GM12878 (cell line): ENCODE measurements at regions not wholly inside any gene's neighbourhood (a gene's known extent, or its start where the extent isn't known, plus 50 kb on each side); places are given as distances from the start of the nearest gene placed in this dataset.

Experiments used
- ATAC-seq: fragments of 200-7000 bp; cut with Tn5 transposase; 3 replicates; pipeline ENCODE4 v1.9.1; 2020; ENCODE audit warnings: mild to moderate bottlenecking, moderate library complexity
- BruUV-seq: library from RNA; stranded (reverse); fragments of 400-500 nt; replicated peaks from 2 replicates; lab custom pipeline; 2021; lab: Mats Ljungman, UMichigan
- CTCF ChIA-PET: fragments of 300-600 bp; sonication (Branson Sonifier 250); formaldehyde crosslinking; extraction: SDS; loops from one replicate; lab custom pipeline; 2021; ENCODE audit warnings: inconsistent platforms; lab: Yijun Ruan, JAX
- POLR2A ChIA-PET: fragments of 350-600 bp; formaldehyde crosslinking; extraction: SDS; loops from one replicate; lab custom pipeline; 2021; ENCODE audit warnings: inconsistent platforms; lab: Charles Lee
- RAD21 ChIA-PET: fragments of 300-600 bp; sonication (Branson Sonifier 250); formaldehyde crosslinking; loops from one replicate; lab custom pipeline; 2023; ENCODE audit warnings: antibody characterized with exemption; ENCODE audit not compliant: unreplicated experiment; lab: Charles Lee
- SMC1A ChIA-PET: fragments of 300-600 bp; sonication (Branson Sonifier 250); formaldehyde crosslinking; loops from one replicate; lab custom pipeline; 2023; ENCODE audit not compliant: unreplicated experiment, uncharacterized antibody; lab: Charles Lee
- DNase-seq: peaks from one replicate; pipeline ENCODE4 v3.0.0-alpha.2; 2011; ENCODE audit warnings: low read depth, low spot score
- FAIRE-seq: peaks from 3 replicates; lab custom pipeline; 2011; peaks lifted over from hg19 to GRCh38; lab: Jason Lieb, UNC
- H2AFZ ChIP-seq: 2 replicates; pipeline ENCODE4 v1.6.0; 2011; ENCODE audit warnings: low read depth, low read length, control low read depth; ENCODE audit not compliant: control insufficient read depth
- H3K27ac ChIP-seq: 2 replicates; pipeline ENCODE4 v1.5.1; 2011; ENCODE audit warnings: control low read depth; ENCODE audit not compliant: control insufficient read depth, insufficient read depth
- H3K27me3 ChIP-seq, 2 experiments: replicated peaks in 1 of 2; 2 replicates each; pipeline versions ENCODE4 v1.6.0 to v1.6.1; 2011; ENCODE audit warnings: low read length in 1 of 2; ENCODE audit not compliant: control insufficient read depth in 2 of 2, insufficient read depth in 2 of 2
- H3K36me3 ChIP-seq, 2 experiments: 2 replicates each; pipeline ENCODE4 v1.5.1; 2011; ENCODE audit warnings: low read length in 1 of 2; ENCODE audit not compliant: control insufficient read depth in 2 of 2, insufficient read depth in 2 of 2
- H3K4me1 ChIP-seq: 2 replicates; pipeline ENCODE4 v1.6.1; 2011; ENCODE audit warnings: mild to moderate bottlenecking, low read length, moderate library complexity, mixed read lengths; ENCODE audit not compliant: control insufficient read depth, insufficient read depth
- H3K4me2 ChIP-seq: 2 replicates; pipeline ENCODE4 v1.6.0; 2011; ENCODE audit warnings: control low read depth; ENCODE audit not compliant: control insufficient read depth, insufficient read depth
- H3K4me3 ChIP-seq: fragments of 200-600 bp; sonication (generic); 2 replicates; pipeline ENCODE4 v1.5.1; 2016
- H3K79me2 ChIP-seq: 2 replicates; pipeline ENCODE4 v1.6.0; 2011; ENCODE audit warnings: low read length; ENCODE audit not compliant: control insufficient read depth, insufficient read depth
- H3K9ac ChIP-seq: 2 replicates; pipeline ENCODE4 v1.8.0; 2011; ENCODE audit warnings: low read length, control low read depth, mixed read lengths; ENCODE audit not compliant: control insufficient read depth, insufficient read depth
- H3K9me3 ChIP-seq: replicated peaks from 3 replicates; pipeline ENCODE4 v1.5.1; 2011; ENCODE audit warnings: mild to moderate bottlenecking, low read length; ENCODE audit not compliant: control insufficient read depth, insufficient read depth
- H4K20me1 ChIP-seq: 2 replicates; pipeline ENCODE4 v1.6.0; 2011; ENCODE audit not compliant: control insufficient read depth, insufficient read depth
- BACH1 ChIP-seq: fragments of 450-650 bp; IDR thresholded peaks from 2 replicates; pipeline ENCODE4 v1.6.1; 2017; ENCODE audit warnings: mild to moderate bottlenecking, borderline replicate concordance
- CHD4 ChIP-seq: fragments of 200-600 bp; sonication (generic); IDR thresholded peaks from 2 replicates; pipeline ENCODE4 v1.6.1; 2016; ENCODE audit warnings: mild to moderate bottlenecking
- EP300 ChIP-seq, 2 experiments: fragments of 150-350 bp in 1 of 2; IDR thresholded peaks; 2 replicates each; pipeline ENCODE4 v1.6.1; 2011 to 2012; ENCODE audit warnings: low read depth in 2 of 2, low read length in 2 of 2, borderline replicate concordance in 1 of 2, improper control_type of control experiment in 1 of 2, inconsistent platforms in 1 of 2; ENCODE audit not compliant: control insufficient read depth in 1 of 2
- HCFC1 ChIP-seq: fragments of 150-350 bp; IDR thresholded peaks from 2 replicates; pipeline ENCODE4 v1.6.1; 2014; ENCODE audit warnings: low read length
- JUND ChIP-seq: IDR thresholded peaks from 2 replicates; pipeline ENCODE4 v1.6.1; 2012; ENCODE audit warnings: low read depth, mild to moderate bottlenecking, low read length, improper control_type of control experiment, moderate library complexity
- LARP7 ChIP-seq: fragments of 450-650 bp; IDR thresholded peaks from 2 replicates; pipeline ENCODE4 v1.6.1; 2017; ENCODE audit warnings: mild to moderate bottlenecking
- NFIC ChIP-seq: IDR thresholded peaks from 2 replicates; pipeline ENCODE4 v1.6.1; 2012; ENCODE audit warnings: low read depth, mild to moderate bottlenecking, inconsistent platforms, low read length, moderate library complexity
- RUNX3 ChIP-seq: IDR thresholded peaks from 2 replicates; pipeline ENCODE4 v1.6.1; 2012; ENCODE audit warnings: low read length, inconsistent platforms
- SPI1 ChIP-seq: IDR thresholded peaks from 2 replicates; pipeline ENCODE4 v1.6.1; 2011; ENCODE audit warnings: low read depth, mild to moderate bottlenecking, low read length, moderate library complexity, borderline replicate concordance; ENCODE audit not compliant: insufficient read depth
- WGBS: methylation state at CpG from one replicate; pipeline ENCODE4 v1.1.6; 2016; ENCODE audit warnings: low lambda C conversion rate; ENCODE audit not compliant: insufficient replicate concordance, insufficient coverage; ENCODE audit errors: missing lambda C conversion rate; 5-methylcytosine and 5-hydroxymethylcytosine counted together
- in situ Hi-C: fragments of 300-500 bp; cut with MboI; formaldehyde crosslinking; loops from 9 replicates; pipeline ENCODE4 v1.14.3; 2018; ENCODE audit warnings: mixed read lengths
- intact Hi-C: fragments of 100-400 bp; cut with micrococcal nuclease; formaldehyde crosslinking; loops from one replicate; pipeline ENCODE4 v1.14.2; 2022; ENCODE audit not compliant: unreplicated experiment

GRCh38 chr3:159923336-159923735 is 65.3 kb upstream of the IL12A start:
- no TSS peak for BruUV-seq
- H3K36me3 ChIP-seq, result no peaks in the 10 kb centered on the region
- RAD21 ChIA-PET, result interaction anchor here (1.1 to 3.2 kb wide), 5 partner anchors 22 to 86 kb away, joined by 3 to 18 read pairs (median 4); partner anchors contain the start of gene IL12A
- no peak overlapping the region for H3K4me3 ChIP-seq
- TF ChIP-seq LARP7, result no peak
- 0 out of 2 replicates have a peak, but pooled peaks have one; percentile 25 for TF ChIP-seq JUND
- TF ChIP-seq EP300 (IDR thresholded peaks at IDR 0.05; ENCODE audit: borderline replicate concordance in 1 of 2, control insufficient read depth in 1 of 2, low read depth in 2 of 2, low read length in 2 of 2), result 0 out of 4 replicates have a peak, but pooled peaks of 1 of the 2 experiments have one; percentile 19
- TF ChIP-seq NFIC, result peak; percentile 9; the same call in 1 of the 2 replicates
- SMC1A ChIA-PET, result interaction anchor here (0.6 to 6.4 kb wide), 18 partner anchors 9 to 103 kb away, joined by 3 to 55 read pairs (median 5); partner anchors contain the start of gene IL12A
- no peaks in the 10 kb centered on the region for H4K20me1 ChIP-seq
- FAIRE-seq (no peak), ATAC-seq (no peak), DNase-seq (no peak)
- POLR2A ChIA-PET, result interaction anchor here (0.9 to 3.2 kb wide), 4 partner anchors 19 to 88 kb away, joined by 3 to 17 read pairs (median 3); no protein-coding TSS in a partner anchor
- H3K27ac ChIP-seq, result peak overlapping the region; percentile 91
- WGBS, result 46% methylated on average over 7 of the region's 7 CpGs
- peak overlapping the region; percentile 44; the same call in 1 of the 2 replicates for H3K4me2 ChIP-seq
- no peak overlapping the region; the same call in 1 of the 2 replicates for H2AFZ ChIP-seq
- H3K79me2 ChIP-seq, result no peaks in the 10 kb centered on the region
- intact Hi-C loops, result loop anchor here (2.0 kb wide), 2 partner anchors 41 to 65 kb away; partner anchors contain the start of gene IL12A
- in situ Hi-C loops, result no loop called here
- CTCF ChIA-PET, result interaction anchor here (0.7 to 6.9 kb wide), 11 partner anchors 9 to 535 kb away, joined by 3 to 52 read pairs (median 5); partner anchors contain the start of gene IL12A
- H3K9ac ChIP-seq, result peak overlapping the region; percentile 19; the same call in 1 of the 2 replicates
- no peaks in the 10 kb centered on the region for H3K27me3 ChIP-seq
- peaks cover 46% of the 10 kb centered on the region for H3K4me1 ChIP-seq
- peaks cover 4% of the 10 kb centered on the region for H3K9me3 ChIP-seq

DNA sequence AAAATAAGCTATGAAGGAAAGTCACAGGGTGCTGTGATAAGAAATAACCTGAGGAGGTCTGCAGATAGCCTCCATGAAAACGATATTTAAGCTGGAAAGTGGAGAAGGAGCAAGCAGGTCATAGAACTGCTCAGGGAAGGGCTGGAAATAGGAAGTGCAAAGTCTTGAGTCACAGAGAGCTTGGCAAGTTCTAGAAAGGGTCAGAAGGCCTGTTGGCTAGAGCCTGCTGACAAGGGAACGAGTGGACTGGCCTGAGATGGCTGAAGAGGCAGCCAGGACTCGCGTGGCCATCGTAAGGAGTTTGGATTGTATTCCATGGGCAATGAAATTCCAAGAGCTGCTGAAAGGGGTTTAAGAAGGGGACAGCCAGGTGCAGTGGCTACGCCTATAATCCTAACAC is 64.7 kb upstream of the IL12A start:
- no peak for ATAC-seq
- H3K9me3 ChIP-seq, result peaks cover 4% of the 10 kb centered on the region
- intact Hi-C loops, result loop anchor here (2.0 kb wide), 2 partner anchors 41 to 65 kb away; partner anchors contain the start of gene IL12A
- no peaks in the 10 kb centered on the region for H3K27me3 ChIP-seq
- 87% methylated on average over 6 of the region's 6 CpGs for WGBS
- no peak overlapping the region for H3K9ac ChIP-seq
- no peak for FAIRE-seq
- ChIA-PET POLR2A (interaction anchor here (0.9 to 3.2 kb wide), 3 partner anchors 23 to 87 kb away, joined by 3 to 17 read pairs (median 3); no protein-coding TSS in a partner anchor), CTCF (interaction anchor here (1.2 to 6.9 kb wide), 7 partner anchors 8 to 82 kb away, joined by 3 to 52 read pairs (median 9); partner anchors contain the start of gene IL12A), RAD21 (interaction anchor here (1.1 to 3.2 kb wide), 5 partner anchors 12 to 82 kb away, joined by 3 to 18 read pairs (median 4); partner anchors contain the start of gene IL12A), SMC1A (interaction anchor here (0.9 to 6.4 kb wide), 11 partner anchors 8 to 102 kb away, joined by 3 to 55 read pairs (median 7); partner anchors contain the start of gene IL12A)
- no TSS peak for BruUV-seq
- TF ChIP-seq BACH1, result no peak
- TF ChIP-seq CHD4, result no peak
- TF ChIP-seq RUNX3, result no peak
- peak; percentile 36; the same call in 1 of the 2 replicates for TF ChIP-seq SPI1
- TF ChIP-seq HCFC1, result no peak
- DNase-seq, result no peak
- peaks cover 46% of the 10 kb centered on the region for H3K4me1 ChIP-seq
- no peaks in the 10 kb centered on the region for H3K36me3 ChIP-seq
- no peak overlapping the region for H3K27ac ChIP-seq
- H3K4me2 ChIP-seq, result no peak overlapping the region
- no peaks in the 10 kb centered on the region for H4K20me1 ChIP-seq
- no peak overlapping the region for H2AFZ ChIP-seq
- in situ Hi-C loops, result no loop called here
- H3K4me3 ChIP-seq, result no peak overlapping the region
- no peaks in the 10 kb centered on the region for H3K79me2 ChIP-seq
